Endothelial cell of umbilical vein (primary cell): ENCODE measurements at regions not wholly inside any gene's neighbourhood (a gene's known extent, or its start where the extent isn't known, plus 50 kb on each side); places are given as distances from the start of the nearest gene placed in this dataset.

ENCODE experiments used
- BruUV-seq: library from RNA; stranded (reverse); fragments of 400-500 nt; replicated peaks from 2 replicates; lab custom pipeline; 2021; lab: Mats Ljungman, UMichigan
- CTCF ChIA-PET: fragments of 300-600, 350-600 bp; sonication (Branson Sonifier 250); formaldehyde crosslinking; loops from one replicate; lab custom pipeline; 2021; ENCODE audit warnings: antibody characterized with exemption, inconsistent platforms; lab: Charles Lee
- POLR2A ChIA-PET: fragments of 300-600, 350-600 bp; sonication (Branson Sonifier 250); formaldehyde crosslinking; loops from one replicate; lab custom pipeline; 2021; ENCODE audit warnings: antibody characterized with exemption, inconsistent platforms; lab: Charles Lee
- DNase-seq: peaks from one replicate; pipeline ENCODE4 v3.0.0-alpha.2; 2011; ENCODE audit warnings: low read depth, low spot score
- FAIRE-seq: peaks from 2 replicates; lab custom pipeline; 2011; peaks lifted over from hg19 to GRCh38; lab: Jason Lieb, UNC
- H2AFZ ChIP-seq: 2 replicates; pipeline ENCODE4 v1.6.0; 2012; ENCODE audit warnings: low read depth, low read length, control low read depth, inconsistent platforms
- H3K27ac ChIP-seq: 2 replicates; pipeline ENCODE4 v1.5.1; 2011; ENCODE audit warnings: low read depth, mild to moderate bottlenecking, control low read depth, low read length, moderate library complexity; ENCODE audit not compliant: insufficient read depth
- H3K27me3 ChIP-seq, 2 experiments: 2 replicates each; pipeline versions ENCODE4 v1.6.0 to v1.6.1; 2011; ENCODE audit warnings: low read length in 2 of 2, mixed read lengths in 1 of 2; ENCODE audit not compliant: control insufficient read depth in 2 of 2, insufficient read depth in 2 of 2
- H3K36me3 ChIP-seq, 2 experiments: 2 replicates in 1 of 2; 3 replicates in 1 of 2; pipeline ENCODE4 v1.5.1; 2011; ENCODE audit warnings: low read length in 2 of 2, mild to moderate bottlenecking in 1 of 2, moderate library complexity in 1 of 2; ENCODE audit not compliant: control insufficient read depth in 2 of 2, insufficient read depth in 2 of 2; ENCODE audit errors: extremely low read depth in 1 of 2
- H3K4me1 ChIP-seq: 3 replicates; pipeline ENCODE4 v1.5.1; 2011; ENCODE audit warnings: mild to moderate bottlenecking, low read length; ENCODE audit not compliant: control insufficient read depth, insufficient read depth; ENCODE audit errors: extremely low read depth
- H3K4me2 ChIP-seq: 2 replicates; pipeline ENCODE4 v1.6.1; 2011; ENCODE audit warnings: low read length, control low read depth, mixed read lengths; ENCODE audit not compliant: insufficient read depth
- H3K4me3 ChIP-seq, 3 experiments: fragments of 200-600 bp in 1 of 3; sonication (generic), shearing (Covaris generic) in 1 of 3; replicated peaks in 1 of 3; 2 replicates each; pipeline ENCODE4 v1.5.1; 2011 to 2016; ENCODE audit warnings: control low read depth in 3 of 3, low read length in 3 of 3, mild to moderate bottlenecking in 2 of 3, inconsistent platforms in 1 of 3, low read depth in 1 of 3, moderate library complexity in 1 of 3; ENCODE audit not compliant: insufficient read depth in 1 of 3
- H3K79me2 ChIP-seq: 2 replicates; pipeline ENCODE4 v1.6.0; 2012; ENCODE audit warnings: low read length, inconsistent platforms; ENCODE audit not compliant: control insufficient read depth, insufficient read depth
- H3K9ac ChIP-seq: replicated peaks from 2 replicates; pipeline ENCODE3; 2011; ENCODE audit warnings: low read length, control low read depth; ENCODE audit not compliant: insufficient read depth; ENCODE audit errors: extremely low read depth
- H3K9me1 ChIP-seq: replicated peaks from 3 replicates; pipeline ENCODE4 v1.6.0; 2011; ENCODE audit warnings: mild to moderate bottlenecking, low read length; ENCODE audit not compliant: control insufficient read depth, insufficient read depth; ENCODE audit errors: extremely low read depth
- H3K9me3 ChIP-seq: replicated peaks from 2 replicates; pipeline ENCODE4 v1.5.1; 2012; ENCODE audit warnings: low read length, inconsistent platforms; ENCODE audit not compliant: control insufficient read depth, insufficient read depth
- H4K20me1 ChIP-seq: replicated peaks from 2 replicates; pipeline ENCODE3; 2011; ENCODE audit warnings: mild to moderate bottlenecking, low read length; ENCODE audit not compliant: control insufficient read depth, insufficient read depth; ENCODE audit errors: extremely low read depth
- CTCF ChIP-seq, 2 donors: IDR thresholded peaks; 1 replicate in 1 of 2; 2 replicates in 1 of 2; pipeline ENCODE4 v1.5.1; 2011; ENCODE audit warnings: low read length in 2 of 2, mild to moderate bottlenecking in 2 of 2, moderate library complexity in 2 of 2, control low read depth in 1 of 2, inconsistent platforms in 1 of 2, low read depth in 1 of 2; ENCODE audit not compliant: insufficient read depth in 1 of 2; ENCODE audit errors: extremely low read depth in 1 of 2
- EZH2 ChIP-seq: IDR thresholded peaks from 2 replicates; pipeline ENCODE4 v1.6.1; 2012; ENCODE audit warnings: borderline replicate concordance, low read depth, mild to moderate bottlenecking, moderate library complexity, low read length, inconsistent platforms; ENCODE audit not compliant: severe bottlenecking
- FOS ChIP-seq: IDR thresholded peaks from 2 replicates; pipeline ENCODE4 v1.6.1; 2011; ENCODE audit warnings: mild to moderate bottlenecking, low read length, moderate library complexity, borderline replicate concordance; ENCODE audit not compliant: insufficient read depth
- GATA2 ChIP-seq: IDR thresholded peaks from 2 replicates; pipeline ENCODE4 v1.7.0; 2011; ENCODE audit warnings: low read depth, mild to moderate bottlenecking, moderate library complexity, mixed read lengths, low read length; ENCODE audit not compliant: insufficient read length, insufficient read depth
- JUN ChIP-seq: IDR thresholded peaks from 2 replicates; pipeline ENCODE4 v1.6.1; 2011; ENCODE audit warnings: borderline replicate concordance, low read depth; ENCODE audit not compliant: insufficient read length, insufficient read depth
- MAX ChIP-seq: IDR thresholded peaks from 2 replicates; pipeline ENCODE4 v1.6.1; 2011; ENCODE audit not compliant: insufficient read depth, insufficient read length
- MYC ChIP-seq: IDR thresholded peaks from one replicate; pipeline ENCODE4 v1.6.1; 2011; ENCODE audit warnings: mild to moderate bottlenecking, low read depth, low read length
- POLR2A ChIP-seq: IDR thresholded peaks from 2 replicates; pipeline ENCODE4 v1.6.1; 2012; ENCODE audit warnings: low read depth, mild to moderate bottlenecking, control low read depth, low read length
- POLR2AphosphoS5 ChIP-seq: IDR thresholded peaks from 2 replicates; pipeline ENCODE4 v1.6.1; 2012; ENCODE audit warnings: low read depth, mild to moderate bottlenecking, control low read depth, low read length, moderate library complexity; ENCODE audit not compliant: insufficient read depth
- dilution Hi-C: fragments of 300-500 bp; cut with MboI; formaldehyde crosslinking; loops from one replicate; pipeline ENCODE4 v1.15.0; 2019; ENCODE audit warnings: low sequenced_read_pairs; ENCODE audit not compliant: extremely low pct_ligation_motif_present
- intact Hi-C: fragments of 100-400 bp; cut with micrococcal nuclease; formaldehyde crosslinking; loops from one replicate; pipeline ENCODE4 v1.10.0; 2022

- TF ChIP-seq POLR2AphosphoS5 (no peak), MYC (no peak)
- Histone ChIP-seq H3K9me1 (no peaks in the 10 kb centered on the region), H3K36me3 (no peaks in the 10 kb centered on the region), H3K9ac (no peak overlapping the region), H4K20me1 (no peaks in the 10 kb centered on the region), H3K4me3 (no peak overlapping the region), H3K27me3 (peaks cover 0 to 5% of the 10 kb centered on the region in 2 experiments), H3K4me1 (no peaks in the 10 kb centered on the region), H2AFZ (no peak overlapping the region), H3K27ac (no peak overlapping the region), H3K9me3 (no peaks in the 10 kb centered on the region), H3K4me2 (no peak overlapping the region), H3K79me2 (no peaks in the 10 kb centered on the region)
- ChIA-PET CTCF (no interaction called here), POLR2A (no interaction called here)
- no TSS peak for BruUV-seq
- no peak for FAIRE-seq
- dilution Hi-C loops (no loop called here), intact Hi-C loops (no loop called here)
- DNase-seq: no peak
These were observed 69.7 kb upstream of the APC start for GRCh38 chr5:112668016-112668415.

GRCh38 chr5:112668911-112669310, 68.8 kb upstream of the APC start:
- DNase-seq (no peak), FAIRE-seq (no peak)
- no peaks in the 10 kb centered on the region for H3K9me1 ChIP-seq
- H3K4me2 ChIP-seq: no peak overlapping the region
- no peaks in the 10 kb centered on the region for H3K4me1 ChIP-seq
- dilution Hi-C loops: no loop called here
- H3K27ac ChIP-seq: no peak overlapping the region
- no peaks in the 10 kb centered on the region for H4K20me1 ChIP-seq
- CTCF ChIA-PET: no interaction called here
- no peak overlapping the region for H2AFZ ChIP-seq
- TF ChIP-seq EZH2 (no peak), MYC (no peak), MAX (no peak), GATA2 (no peak), JUN (no peak), POLR2A (no peak), POLR2AphosphoS5 (no peak), CTCF (IDR thresholded peaks at IDR 0.05; ENCODE audit: extremely low read depth in 1 of 2, insufficient read depth in 1 of 2, low read depth in 1 of 2, low read length in 2 of 2) (no peak), FOS (no peak)
- no peak overlapping the region for H3K4me3 ChIP-seq
- BruUV-seq: no TSS peak
- no peaks in the 10 kb centered on the region for H3K9me3 ChIP-seq
- H3K36me3 ChIP-seq: no peaks in the 10 kb centered on the region
- H3K79me2 ChIP-seq: no peaks in the 10 kb centered on the region
- POLR2A ChIA-PET: no interaction called here
- no peak overlapping the region for H3K9ac ChIP-seq
- intact Hi-C loops: no loop called here
- peaks cover 0 to 5% of the 10 kb centered on the region in 2 experiments for H3K27me3 ChIP-seq
